ENCODE measurements at regions not wholly inside any gene's neighbourhood (a gene's known extent, or its start where the extent isn't known, plus 50 kb on each side); places are given as distances from the start of the nearest gene placed in this dataset.

GRCh38 chr4:108458681-108459080 is 161.7 kb upstream of the RPL34 start:
- Histone ChIP-seq H3K79me2 (ENCODE audit: control insufficient read depth, insufficient read depth, low read length) (no peaks in the 10 kb centered on the region), H3K27ac (ENCODE audit: low read length in 2 of 2) (no peak overlapping the region), H3K27me3 (replicated peaks in 1 of 4; ENCODE audit: control extremely low read depth in 1 of 4, control insufficient read depth in 3 of 4, insufficient read depth in 4 of 4, low read length in 3 of 4) (no peaks in the 10 kb centered on the region), H3K4me1 (ENCODE audit: control insufficient read depth in 2 of 2, insufficient read depth in 2 of 2, low read length in 2 of 2) (no peaks in the 10 kb centered on the region), H3K4me2 (replicated peaks; ENCODE audit: low read depth, low read length, poor library complexity, severe bottlenecking) (no peak overlapping the region), H4K20me1 (ENCODE audit: control insufficient read depth, insufficient read depth, low read length, poor library complexity, severe bottlenecking) (no peaks in the 10 kb centered on the region), H3K9me3 (ENCODE audit: control extremely low read depth in 1 of 3, control insufficient read depth in 2 of 3, insufficient read depth in 1 of 3, low read length in 2 of 3) (no peaks in the 10 kb centered on the region), H3K9ac (ENCODE audit: low read length) (no peak overlapping the region), H3K36me3 (replicated peaks in 1 of 2; ENCODE audit: control extremely low read depth in 1 of 2, control insufficient read depth in 1 of 2, extremely low read depth in 1 of 2, insufficient read depth in 2 of 2, low read length in 1 of 2) (no peaks in the 10 kb centered on the region), H2AFZ (ENCODE audit: insufficient read depth, low read depth, low read length, poor library complexity, severe bottlenecking) (no peak overlapping the region), H3K4me3 (ENCODE audit: control extremely low read depth in 1 of 5, extremely low read depth in 1 of 5, insufficient read depth in 1 of 5, low read depth in 2 of 5, low read length in 4 of 5) (no peak overlapping the region)
- 50% methylated on average over 1 of the region's 2 CpGs for WGBS (ENCODE audit: insufficient coverage)
- H3K27ac Mint-ChIP-seq, result no peak overlapping the region
- intact Hi-C loops (cut with micrococcal nuclease), result no loop called here
- ChIA-PET CTCF (no interaction called here), POLR2A (no interaction called here)
- H3K4me3 Mint-ChIP-seq, result no peak overlapping the region
- TF ChIP-seq EZH2 (IDR thresholded peaks at IDR 0.05; ENCODE audit: borderline replicate concordance, insufficient read depth, low read depth, low read length, poor library complexity, severe bottlenecking), result no peak
- TF ChIP-seq CTCF (IDR thresholded peaks at IDR 0.05), result no peak
- ATAC-seq (ENCODE audit: low read depth) (no peak), DNase-seq (no peak)
- H3K27me3 Mint-ChIP-seq, result no peaks in the 10 kb centered on the region
- H3K9me3 Mint-ChIP-seq (ENCODE audit: insufficient read depth), result no peaks in the 10 kb centered on the region
- H3K4me1 Mint-ChIP-seq, result no peaks in the 10 kb centered on the region

GRCh38 chr4:108454227-108454626 is 166.1 kb upstream of the RPL34 start:
- no peak overlapping the region for H3K4me2 ChIP-seq (replicated peaks; ENCODE audit: low read depth, low read length, poor library complexity, severe bottlenecking)
- ChIA-PET POLR2A (no interaction called here), CTCF (no interaction called here)
- H3K27ac ChIP-seq (ENCODE audit: low read length in 2 of 2), result no peak overlapping the region
- H4K20me1 ChIP-seq (ENCODE audit: control insufficient read depth, insufficient read depth, low read length, poor library complexity, severe bottlenecking), result no peaks in the 10 kb centered on the region
- no peak overlapping the region for H3K9ac ChIP-seq (ENCODE audit: low read length)
- no peak overlapping the region for H2AFZ ChIP-seq (ENCODE audit: insufficient read depth, low read depth, low read length, poor library complexity, severe bottlenecking)
- H3K4me3 ChIP-seq (ENCODE audit: control extremely low read depth in 1 of 5, extremely low read depth in 1 of 5, insufficient read depth in 1 of 5, low read depth in 2 of 5, low read length in 4 of 5), result no peak overlapping the region
- no peaks in the 10 kb centered on the region for H3K27me3 ChIP-seq (replicated peaks in 1 of 4; ENCODE audit: control extremely low read depth in 1 of 4, control insufficient read depth in 3 of 4, insufficient read depth in 4 of 4, low read length in 3 of 4)
- no peak for ATAC-seq (ENCODE audit: low read depth)
- DNase-seq, result no peak
- H3K27ac Mint-ChIP-seq, result no peak overlapping the region
- no peaks in the 10 kb centered on the region for H3K4me1 Mint-ChIP-seq
- H3K27me3 Mint-ChIP-seq, result no peaks in the 10 kb centered on the region
- intact Hi-C loops (cut with micrococcal nuclease), result no loop called here
- no peaks in the 10 kb centered on the region for H3K4me1 ChIP-seq (ENCODE audit: control insufficient read depth in 2 of 2, insufficient read depth in 2 of 2, low read length in 2 of 2)
- WGBS (ENCODE audit: insufficient coverage), result no CpG with 5 or more reads among the region's 2 CpGs
- H3K36me3 ChIP-seq (replicated peaks in 1 of 2; ENCODE audit: control extremely low read depth in 1 of 2, control insufficient read depth in 1 of 2, extremely low read depth in 1 of 2, insufficient read depth in 2 of 2, low read length in 1 of 2), result no peaks in the 10 kb centered on the region
- no peaks in the 10 kb centered on the region for H3K9me3 Mint-ChIP-seq (ENCODE audit: insufficient read depth)
- H3K79me2 ChIP-seq (ENCODE audit: control insufficient read depth, insufficient read depth, low read length), result no peaks in the 10 kb centered on the region
- H3K4me3 Mint-ChIP-seq, result no peak overlapping the region
- no peaks in the 10 kb centered on the region for H3K9me3 ChIP-seq (ENCODE audit: control extremely low read depth in 1 of 3, control insufficient read depth in 2 of 3, insufficient read depth in 1 of 3, low read length in 2 of 3)
- no peak for TF ChIP-seq CTCF (IDR thresholded peaks at IDR 0.05)
- TF ChIP-seq EZH2 (IDR thresholded peaks at IDR 0.05; ENCODE audit: borderline replicate concordance, insufficient read depth, low read depth, low read length, poor library complexity, severe bottlenecking), result no peak

All from B cell (primary cell).